Heart left ventricle (tissue), 13 donors: ENCODE measurements at regions not wholly inside any gene's neighbourhood (a gene's known extent, or its start where the extent isn't known, plus 50 kb on each side); places are given as distances from the start of the nearest gene placed in this dataset.

ENCODE experiments used
- POLR2A ChIP-seq, 2 donors: fragments of 450-650 bp; IDR thresholded peaks; one replicate each; pipeline ENCODE4 v1.6.1; 2017; ENCODE audit warnings: antibody characterized with exemption in 2 of 2, mild to moderate bottlenecking in 2 of 2, moderate library complexity in 2 of 2
- TF ChIP-seq, protein P1 (sequence below), 12 donors: fragments of 200-600 bp; sonication (generic) in 4 of 12; IDR thresholded peaks; one replicate each; pipeline versions ENCODE4 v1.5.0 to v1.8.0; 2018 to 2022; ENCODE audit warnings: antibody characterized with exemption in 12 of 12, mild to moderate bottlenecking in 5 of 12
- donor health status: ischemic (EF 13 %, LVEDD 7.1; RV severe dilation, severe dysfunction).
- donor health status: DM: no; HTN: yes; CAD: no.
- donor health status: DM: no; HTN: no; CAD: no.
- donor health status: ischemic (EF 25% LVEDD 6.9; RV normal size, moderate dysfunction).
- donor health status: ischemic (EF 25% LVEDD 5.7; RV mildly dilated, moderate dysfunction).
- donor health status: ischemic (EF 35%, LVEDD 5.7; RV mildly dilated, moderate dysfunction).
- donor health status: nonischemic (EF 11% LVEDD 7.7; RV severe dilation, severe dysfunction).
- donor health status: DM: yes; HTN: yes; CAD: no.
- donor health status: PGD.
- donor health status: ischemic (EF 29% LVEDD 5.4; RV normal size, mild dysfunction).
- donor health status: nonischemic (EF 23%, LVEDD 6.1; RV moderate dilation, normal function).

GRCh38 chr12:23127701-23128100, 502.7 kb downstream of the ETNK1 start:
- no peak for TF ChIP-seq POLR2A (IDR thresholded peaks at IDR 0.05)
- TF ChIP-seq, protein P1, sequence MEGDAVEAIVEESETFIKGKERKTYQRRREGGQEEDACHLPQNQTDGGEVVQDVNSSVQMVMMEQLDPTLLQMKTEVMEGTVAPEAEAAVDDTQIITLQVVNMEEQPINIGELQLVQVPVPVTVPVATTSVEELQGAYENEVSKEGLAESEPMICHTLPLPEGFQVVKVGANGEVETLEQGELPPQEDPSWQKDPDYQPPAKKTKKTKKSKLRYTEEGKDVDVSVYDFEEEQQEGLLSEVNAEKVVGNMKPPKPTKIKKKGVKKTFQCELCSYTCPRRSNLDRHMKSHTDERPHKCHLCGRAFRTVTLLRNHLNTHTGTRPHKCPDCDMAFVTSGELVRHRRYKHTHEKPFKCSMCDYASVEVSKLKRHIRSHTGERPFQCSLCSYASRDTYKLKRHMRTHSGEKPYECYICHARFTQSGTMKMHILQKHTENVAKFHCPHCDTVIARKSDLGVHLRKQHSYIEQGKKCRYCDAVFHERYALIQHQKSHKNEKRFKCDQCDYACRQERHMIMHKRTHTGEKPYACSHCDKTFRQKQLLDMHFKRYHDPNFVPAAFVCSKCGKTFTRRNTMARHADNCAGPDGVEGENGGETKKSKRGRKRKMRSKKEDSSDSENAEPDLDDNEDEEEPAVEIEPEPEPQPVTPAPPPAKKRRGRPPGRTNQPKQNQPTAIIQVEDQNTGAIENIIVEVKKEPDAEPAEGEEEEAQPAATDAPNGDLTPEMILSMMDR (IDR thresholded peaks at IDR 0.05), result no peak
